OCI-LY3 (cell line): ENCODE measurements at regions not wholly inside any gene's neighbourhood (a gene's known extent, or its start where the extent isn't known, plus 50 kb on each side); places are given as distances from the start of the nearest gene placed in this dataset.

ENCODE experiments used
- CTCF ChIP-seq: fragments of 200-600, 300-600 bp; sonication (generic); IDR thresholded peaks from 2 replicates; pipeline ENCODE4 v1.5.1; 2014; ENCODE audit warnings: antibody characterized with exemption, low read length, low read depth
- EZH2phosphoT487 ChIP-seq: fragments of 200-600 bp; shearing (Covaris generic); IDR thresholded peaks from 2 replicates; pipeline ENCODE4 v1.6.1; 2018; ENCODE audit warnings: antibody characterized with exemption, mixed run types, low read depth

DNA sequence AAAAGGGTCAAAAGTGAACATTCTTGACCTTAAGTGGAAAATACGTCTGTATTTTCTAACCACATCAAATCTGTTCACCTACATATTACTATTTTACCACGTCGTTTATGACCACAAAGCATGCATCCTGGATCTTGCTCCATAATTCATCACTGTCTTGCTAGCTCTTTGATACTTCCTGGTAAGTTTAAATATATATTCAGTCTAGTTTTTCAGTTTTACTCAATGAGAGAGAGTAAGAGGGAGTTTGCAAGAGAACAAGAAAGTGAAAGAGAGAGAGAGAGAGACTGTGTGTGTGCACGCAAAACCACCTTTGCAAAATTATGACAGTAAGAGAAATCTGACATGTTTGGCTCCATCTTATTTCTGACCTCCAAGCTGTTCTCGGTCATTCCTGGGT is 173.7 kb upstream of the GALNTL6 start:
- no peak for TF ChIP-seq CTCF
- TF ChIP-seq EZH2phosphoT487: no peak
